ENCODE measurements at regions not wholly inside any gene's neighbourhood (a gene's known extent, or its start where the extent isn't known, plus 50 kb on each side); places are given as distances from the start of the nearest gene placed in this dataset.

DNA sequence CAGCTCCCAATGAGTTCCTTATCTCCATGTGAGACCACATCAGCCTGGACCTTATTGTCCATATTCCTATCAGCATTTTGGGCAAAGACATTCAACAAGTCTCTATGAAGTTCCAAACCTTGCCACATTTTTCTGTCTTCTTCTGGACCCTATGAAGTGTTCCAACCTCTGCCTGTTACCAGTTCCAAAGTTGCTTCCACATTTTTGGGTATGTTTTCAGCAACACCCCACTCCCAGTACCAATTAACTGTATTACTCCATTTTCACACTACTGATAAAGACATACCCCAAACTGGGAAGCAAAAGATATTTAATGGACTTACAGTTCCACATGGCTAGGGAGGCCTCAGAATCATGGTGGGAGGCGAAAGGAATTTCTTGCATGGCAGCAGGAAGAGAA lies 548.5 kb downstream of the CHSY3 start:
- TF ChIP-seq, protein P1, sequence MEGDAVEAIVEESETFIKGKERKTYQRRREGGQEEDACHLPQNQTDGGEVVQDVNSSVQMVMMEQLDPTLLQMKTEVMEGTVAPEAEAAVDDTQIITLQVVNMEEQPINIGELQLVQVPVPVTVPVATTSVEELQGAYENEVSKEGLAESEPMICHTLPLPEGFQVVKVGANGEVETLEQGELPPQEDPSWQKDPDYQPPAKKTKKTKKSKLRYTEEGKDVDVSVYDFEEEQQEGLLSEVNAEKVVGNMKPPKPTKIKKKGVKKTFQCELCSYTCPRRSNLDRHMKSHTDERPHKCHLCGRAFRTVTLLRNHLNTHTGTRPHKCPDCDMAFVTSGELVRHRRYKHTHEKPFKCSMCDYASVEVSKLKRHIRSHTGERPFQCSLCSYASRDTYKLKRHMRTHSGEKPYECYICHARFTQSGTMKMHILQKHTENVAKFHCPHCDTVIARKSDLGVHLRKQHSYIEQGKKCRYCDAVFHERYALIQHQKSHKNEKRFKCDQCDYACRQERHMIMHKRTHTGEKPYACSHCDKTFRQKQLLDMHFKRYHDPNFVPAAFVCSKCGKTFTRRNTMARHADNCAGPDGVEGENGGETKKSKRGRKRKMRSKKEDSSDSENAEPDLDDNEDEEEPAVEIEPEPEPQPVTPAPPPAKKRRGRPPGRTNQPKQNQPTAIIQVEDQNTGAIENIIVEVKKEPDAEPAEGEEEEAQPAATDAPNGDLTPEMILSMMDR (IDR thresholded peaks at IDR 0.05): no peak
- TF ChIP-seq POLR2A (IDR thresholded peaks at IDR 0.05): no peak
